ENCODE measurements at regions not wholly inside any gene's neighbourhood (a gene's known extent, or its start where the extent isn't known, plus 50 kb on each side); places are given as distances from the start of the nearest gene placed in this dataset.
"Not testable (repeated sequence)": the region's sequence is repeated elsewhere in the genome, so short reads cannot be mapped to it uniquely, and the experiment has no call there.

- no peak for FAIRE-seq
- DNase-seq (ENCODE audit: low spot score) = no peak
These were observed 92.3 kb downstream of the BLID start for GRCh38 chr11:122023614-122024250.

- DNase-seq (ENCODE audit: low spot score) (no peak), FAIRE-seq (no peak)
These were observed 93.4 kb downstream of the BLID start for GRCh38 chr11:122022646-122023045.

DNA sequence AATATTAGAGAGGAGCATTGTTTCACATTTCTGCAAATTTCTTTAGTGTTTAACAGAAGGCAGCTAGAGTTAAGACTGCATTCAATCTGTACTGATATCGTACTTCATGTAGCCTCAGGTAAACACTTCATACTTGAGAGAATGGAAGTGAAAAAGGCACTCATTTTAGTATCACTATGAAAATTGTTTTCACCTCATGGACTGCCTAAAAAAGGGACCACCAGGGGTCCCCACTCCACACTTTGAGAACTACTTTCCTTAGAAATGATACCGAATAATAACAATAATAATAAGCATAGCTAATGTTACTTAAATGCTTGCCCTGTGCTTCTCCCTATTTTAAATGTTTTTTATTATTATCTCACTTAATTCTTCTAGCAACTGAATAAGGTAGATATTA, 95.1 kb downstream of the BLID start:
- FAIRE-seq (no peak), DNase-seq (ENCODE audit: low spot score) (no peak)

DNA sequence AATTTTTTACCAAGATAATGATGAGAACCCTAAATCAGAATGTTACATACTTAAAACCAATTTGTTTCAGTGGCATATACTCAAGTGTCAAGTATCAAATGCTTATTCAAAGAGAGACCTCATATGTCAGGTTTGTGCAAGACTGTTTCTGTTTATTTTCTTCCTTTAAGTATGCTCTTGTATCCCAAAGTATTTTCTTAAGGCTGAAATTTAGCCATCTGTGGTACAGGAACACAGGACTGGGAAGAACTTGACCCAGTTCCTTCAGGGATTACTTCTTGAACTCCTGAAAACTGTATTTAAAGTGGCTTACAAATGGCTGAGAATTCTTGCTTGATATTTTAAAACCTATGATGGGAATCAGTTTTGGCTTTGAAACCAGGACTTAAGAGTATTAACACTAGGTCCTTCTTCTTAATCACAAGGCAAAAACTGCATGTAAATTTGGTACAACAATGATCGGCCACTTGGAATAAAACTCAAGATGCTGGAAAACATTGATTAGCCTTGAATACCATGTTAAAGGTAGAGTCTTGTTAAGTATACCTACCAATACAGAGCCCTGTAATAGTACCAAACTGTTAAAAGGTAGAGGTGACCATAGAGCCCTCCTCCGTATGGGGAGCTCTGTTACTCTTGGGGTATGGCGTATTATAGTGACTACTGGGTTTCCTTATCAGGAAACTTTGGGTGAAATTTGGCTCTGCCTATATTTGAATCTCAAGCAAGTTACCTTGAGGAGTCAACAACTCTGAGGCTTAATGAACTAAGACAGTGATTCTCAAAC, 95.9 kb downstream of the BLID start:
- FAIRE-seq (no peak), DNase-seq (ENCODE audit: low spot score) (no peak)

- no peak for FAIRE-seq
These were observed 108.4 kb downstream of the BLID start for GRCh38 chr11:122007601-122008071.

DNA sequence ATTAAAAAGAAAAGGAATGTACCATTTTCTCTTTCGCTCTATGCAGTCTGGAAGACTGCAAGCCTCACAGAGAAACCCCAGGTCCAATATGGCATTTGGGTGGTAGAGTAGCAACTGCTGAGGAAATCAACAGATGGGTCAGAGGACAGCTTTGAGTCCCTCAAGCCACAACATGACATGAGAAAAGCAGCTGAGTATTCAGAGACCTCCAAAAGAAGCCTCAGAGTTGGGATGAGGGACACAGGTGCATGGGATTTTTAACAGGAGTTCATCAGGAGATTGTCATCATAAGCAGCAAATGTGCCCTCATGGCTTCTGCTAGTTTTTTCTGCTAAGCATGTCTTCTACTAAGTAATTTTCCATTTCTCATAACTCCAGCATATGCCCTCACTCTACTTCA, 111.6 kb downstream of the BLID start:
- DNase-seq (ENCODE audit: low spot score) (no peak), FAIRE-seq (no peak)

More at GRCh38 chr11:122007601-122008071, 108.4 kb downstream of the BLID start:
- no peak for DNase-seq (ENCODE audit: low spot score)

- DNase-seq (ENCODE audit: low spot score) (no peak), FAIRE-seq (no peak)
These were observed 113.1 kb downstream of the BLID start for GRCh38 chr11:122002926-122003325.

DNA sequence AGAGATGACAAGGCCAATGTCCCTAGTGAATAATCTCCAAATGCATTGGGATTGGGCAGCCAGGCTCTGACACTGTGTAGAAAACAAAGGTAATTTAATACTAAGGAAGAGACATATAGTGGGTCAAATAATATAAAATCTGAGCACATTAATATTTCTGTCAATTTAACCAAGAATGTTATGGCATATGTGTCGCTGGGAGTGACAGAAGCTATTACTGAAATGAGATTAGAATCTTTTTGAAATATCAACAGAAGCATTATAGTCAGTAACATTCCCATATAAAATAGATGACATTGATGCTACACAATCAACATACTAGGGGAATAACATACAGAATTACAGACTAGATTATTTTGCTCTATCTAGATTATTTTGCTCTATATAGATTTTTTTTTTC, 114.0 kb downstream of the BLID start:
- DNase-seq (ENCODE audit: low spot score) (no peak), FAIRE-seq (no peak)

- FAIRE-seq = no peak
- no peak for DNase-seq (ENCODE audit: low spot score)
These were observed 116.4 kb downstream of the BLID start for GRCh38 chr11:121999651-122000050.

- FAIRE-seq (no peak), DNase-seq (ENCODE audit: low spot score) (no peak)
These were observed 119.4 kb downstream of the BLID start for GRCh38 chr11:121996574-121996973.

GRCh38 chr11:121983901-121984300, 132.1 kb downstream of the BLID start:
- FAIRE-seq (no peak), DNase-seq (ENCODE audit: low spot score) (no peak)

DNA sequence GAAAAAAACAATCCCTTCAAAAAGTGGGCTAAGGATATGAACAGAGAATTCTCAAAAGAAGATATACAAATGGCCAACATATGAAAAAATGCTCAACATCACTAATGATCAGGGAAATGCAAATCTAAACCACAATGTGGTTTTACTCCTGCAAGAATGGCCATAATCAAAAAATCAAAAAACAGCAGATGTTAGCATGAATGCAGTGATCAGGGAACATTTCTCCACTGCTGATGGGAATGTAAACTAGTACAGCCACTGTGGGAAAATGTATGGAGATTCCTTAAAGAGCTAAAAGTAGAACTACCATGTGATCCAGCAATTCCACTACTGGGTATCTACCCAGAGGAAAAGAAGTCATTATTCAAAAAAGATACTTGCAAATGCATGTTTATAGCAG, 138.1 kb downstream of the BLID start:
- not testable (repeated sequence) for FAIRE-seq; DNase-seq (ENCODE audit: low spot score)

- DNase-seq (ENCODE audit: low spot score) (no peak), FAIRE-seq (no peak)
These were observed 147.4 kb downstream of the BLID start for GRCh38 chr11:121968638-121969037.

DNA sequence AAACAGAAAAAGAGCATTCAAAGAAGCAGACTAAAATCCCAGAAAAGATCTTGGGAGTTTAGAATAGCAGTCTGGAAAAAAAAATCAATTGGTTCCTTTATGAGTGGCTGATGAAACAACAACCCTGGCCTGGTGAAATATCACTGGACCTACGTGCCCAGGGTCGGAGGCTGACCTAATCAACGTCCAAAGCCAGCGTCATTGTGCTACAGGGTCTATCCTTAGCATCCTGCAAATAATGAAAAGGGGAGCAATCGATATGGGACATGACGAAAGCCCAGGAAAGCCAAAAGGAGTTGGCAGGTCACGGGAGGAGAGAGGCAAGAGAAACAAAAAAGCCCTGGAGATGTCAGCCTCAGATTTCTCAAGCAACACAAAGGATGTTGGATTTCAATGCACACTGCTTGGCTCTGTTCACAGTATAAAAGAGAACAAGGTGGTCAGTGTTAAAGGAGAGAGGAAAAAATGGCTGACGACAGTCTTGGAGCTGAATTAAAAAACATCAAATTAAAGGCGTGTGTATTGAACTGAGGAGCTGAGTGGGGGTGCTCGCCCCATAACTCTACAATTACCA, 148.8 kb downstream of the BLID start:
- FAIRE-seq = no peak
- DNase-seq (ENCODE audit: low spot score) = no peak

DNA sequence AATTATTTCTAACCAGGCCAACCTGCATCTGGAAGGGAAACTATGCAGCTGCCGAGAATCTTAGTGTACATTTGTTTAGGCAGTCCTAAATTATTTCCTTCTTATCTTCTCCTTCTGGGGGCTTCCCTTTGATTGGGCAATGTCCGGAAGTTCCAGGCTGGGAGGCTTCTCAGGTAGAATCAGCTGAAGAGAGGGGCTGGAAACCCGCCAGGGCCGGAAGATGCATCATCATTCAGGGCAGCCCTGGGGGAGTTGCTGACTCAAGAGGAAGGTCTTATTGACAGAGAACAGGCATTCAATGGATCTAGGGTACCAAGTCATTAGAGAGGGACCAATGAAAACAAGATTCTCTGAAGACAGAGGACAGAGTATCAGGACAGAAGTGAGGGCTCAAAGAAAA, 150.7 kb downstream of the BLID start:
- DNase-seq (ENCODE audit: low spot score) (peak; percentile 54), FAIRE-seq (no peak)

GRCh38 chr11:121964591-121964990, 151.4 kb downstream of the BLID start:
- peak; percentile 39 for DNase-seq (ENCODE audit: low spot score)
- no peak for FAIRE-seq

GRCh38 chr11:121963846-121964245, 152.2 kb downstream of the BLID start:
- DNase-seq (ENCODE audit: low spot score) = not testable (repeated sequence)

DNA sequence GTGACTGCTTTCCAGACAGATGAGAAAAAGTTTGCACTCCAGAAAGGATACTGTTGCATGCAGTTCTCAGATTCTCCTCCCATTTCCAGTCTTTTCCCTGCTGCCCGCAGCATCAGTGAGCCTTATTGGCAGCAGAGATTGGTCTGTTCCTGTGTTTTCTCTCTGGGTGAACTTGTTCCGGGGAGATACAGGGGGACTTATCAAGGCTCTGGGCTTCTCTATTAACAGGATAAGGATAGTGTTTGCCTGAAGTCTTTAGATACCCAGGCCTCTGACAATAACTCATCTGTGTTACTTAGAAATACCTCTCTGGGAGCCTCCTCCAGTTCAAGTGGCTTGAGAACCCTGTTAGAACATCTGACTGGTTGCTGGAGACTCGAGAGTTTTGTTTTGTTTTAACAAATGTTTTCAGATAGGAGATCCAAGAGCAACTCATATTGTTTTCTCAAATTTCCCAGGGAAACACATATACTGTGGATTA, 154.7 kb downstream of the BLID start:
- DNase-seq (ENCODE audit: low spot score) = no peak
- FAIRE-seq = no peak

More at GRCh38 chr11:121963846-121964245, 152.2 kb downstream of the BLID start:
- not testable (repeated sequence) for FAIRE-seq

- FAIRE-seq = no peak
These were observed 157.1 kb downstream of the BLID start for GRCh38 chr11:121958971-121959325.

GRCh38 chr11:121958323-121958970, 157.6 kb downstream of the BLID start:
- FAIRE-seq (no peak), DNase-seq (ENCODE audit: low spot score) (no peak)

More at GRCh38 chr11:121958971-121959325, 157.1 kb downstream of the BLID start:
- DNase-seq (ENCODE audit: low spot score) = no peak

- DNase-seq (ENCODE audit: low spot score) (no peak), FAIRE-seq (no peak)
These were observed 162.9 kb downstream of the BLID start for GRCh38 chr11:121953122-121953521.

DNA sequence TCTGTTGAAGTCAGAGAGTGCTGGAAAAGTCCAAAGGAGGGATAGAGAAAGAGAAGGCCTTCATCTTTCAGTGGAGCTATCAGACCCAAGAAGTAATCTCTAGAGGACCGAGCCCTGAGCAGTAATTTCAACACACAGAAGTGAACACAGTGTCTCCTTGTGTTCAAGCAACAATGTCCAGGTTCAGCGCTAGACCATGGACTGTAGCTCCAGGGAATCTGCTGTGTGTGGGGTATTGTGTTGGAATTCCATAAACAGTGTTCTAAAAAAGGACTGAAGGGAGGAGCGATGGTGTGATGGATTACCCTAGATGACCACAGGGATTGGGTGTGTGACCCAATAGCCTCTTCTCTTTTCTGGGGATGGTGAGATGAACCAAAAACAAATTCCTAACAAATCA, 165.9 kb downstream of the BLID start:
- FAIRE-seq = no peak

More for the DNA sequence above, 165.9 kb downstream of the BLID start:
- no peak for DNase-seq (ENCODE audit: low spot score)

All from urothelium cell line (cell line).